OCI-LY3 (cell line): ENCODE measurements at regions not wholly inside any gene's neighbourhood (a gene's known extent, or its start where the extent isn't known, plus 50 kb on each side); places are given as distances from the start of the nearest gene placed in this dataset.

Experiments used
- H2AFZ ChIP-seq: fragments of 200-600, 300-600 bp; shearing (Covaris generic); 2 replicates; pipeline ENCODE4 v1.6.0; 2014; ENCODE audit warnings: antibody characterized with exemption, low read depth, low read length
- H3K27ac ChIP-seq: fragments of 200-600, 300-600 bp; sonication (generic); 2 replicates; pipeline ENCODE4 v1.5.1; 2014; ENCODE audit warnings: mild to moderate bottlenecking, low read length, moderate library complexity, mixed read lengths
- H3K27me3 ChIP-seq: fragments of 200-600, 300-600 bp; sonication (generic); 2 replicates; pipeline ENCODE4 v1.6.1; 2014; ENCODE audit warnings: low read depth, low read length, mixed read lengths
- H3K36me3 ChIP-seq: fragments of 200-600, 300-600 bp; sonication (generic); replicated peaks from 2 replicates; pipeline ENCODE3; 2014; ENCODE audit warnings: low read depth, low read length, mixed read lengths
- H3K4me1 ChIP-seq: fragments of 300-600, 200-600 bp; sonication (generic); 2 replicates; pipeline ENCODE4 v1.6.1; 2014; ENCODE audit warnings: low read length, mixed read lengths
- H3K4me2 ChIP-seq: fragments of 200-600, 300-600 bp; sonication (generic); 2 replicates; pipeline ENCODE4 v1.6.1; 2014; ENCODE audit warnings: low read length, mixed read lengths
- H3K4me3 ChIP-seq: fragments of 300-600, 200-600 bp; sonication (generic); 2 replicates; pipeline ENCODE4 v1.5.1; 2014; ENCODE audit warnings: antibody characterized with exemption, mild to moderate bottlenecking, low read length, moderate library complexity
- H3K79me2 ChIP-seq: fragments of 300-600, 200-600 bp; shearing (Covaris generic); 2 replicates; pipeline ENCODE4 v1.6.1; 2014; ENCODE audit warnings: mild to moderate bottlenecking, low read length, mixed read lengths
- H3K9ac ChIP-seq: fragments of 300-600, 200-600 bp; shearing (Covaris generic); 2 replicates; pipeline ENCODE4 v1.6.0; 2014; ENCODE audit warnings: mild to moderate bottlenecking, low read length, moderate library complexity
- H3K9me3 ChIP-seq: fragments of 200-600, 300-600 bp; shearing (Covaris generic); 2 replicates; pipeline ENCODE4 v1.6.1; 2014; ENCODE audit warnings: low read length, mixed read lengths; ENCODE audit not compliant: insufficient read depth
- H4K20me1 ChIP-seq: fragments of 200-600, 300-600 bp; sonication (generic); 2 replicates; pipeline ENCODE4 v1.6.1; 2016; ENCODE audit warnings: low read length, mixed read lengths; ENCODE audit not compliant: insufficient read depth
- EZH2phosphoT487 ChIP-seq: fragments of 200-600 bp; shearing (Covaris generic); IDR thresholded peaks from 2 replicates; pipeline ENCODE4 v1.6.1; 2018; ENCODE audit warnings: antibody characterized with exemption, mixed run types, low read depth
- TF ChIP-seq, protein P1 (sequence below): fragments of 200-600, 300-600 bp; sonication (generic); IDR thresholded peaks from 2 replicates; pipeline ENCODE4 v1.5.1; 2014; ENCODE audit warnings: antibody characterized with exemption, low read length, low read depth

GRCh38 chr10:93189944-93190343 is 116.3 kb downstream of the CYP26A1 start:
- H3K4me2 ChIP-seq, result no peak overlapping the region
- H3K79me2 ChIP-seq, result no peaks in the 10 kb centered on the region
- H3K27me3 ChIP-seq, result 0 out of 2 replicates have a peak, but pooled peaks cover 3% of the 10 kb centered on the region
- no peaks in the 10 kb centered on the region for H3K4me1 ChIP-seq
- H3K9me3 ChIP-seq, result no peaks in the 10 kb centered on the region
- H2AFZ ChIP-seq, result no peak overlapping the region
- no peak overlapping the region for H3K27ac ChIP-seq
- H3K9ac ChIP-seq, result no peak overlapping the region
- H3K4me3 ChIP-seq, result no peak overlapping the region
- no peaks in the 10 kb centered on the region for H3K36me3 ChIP-seq
- TF ChIP-seq EZH2phosphoT487, result no peak
- TF ChIP-seq, protein P1, sequence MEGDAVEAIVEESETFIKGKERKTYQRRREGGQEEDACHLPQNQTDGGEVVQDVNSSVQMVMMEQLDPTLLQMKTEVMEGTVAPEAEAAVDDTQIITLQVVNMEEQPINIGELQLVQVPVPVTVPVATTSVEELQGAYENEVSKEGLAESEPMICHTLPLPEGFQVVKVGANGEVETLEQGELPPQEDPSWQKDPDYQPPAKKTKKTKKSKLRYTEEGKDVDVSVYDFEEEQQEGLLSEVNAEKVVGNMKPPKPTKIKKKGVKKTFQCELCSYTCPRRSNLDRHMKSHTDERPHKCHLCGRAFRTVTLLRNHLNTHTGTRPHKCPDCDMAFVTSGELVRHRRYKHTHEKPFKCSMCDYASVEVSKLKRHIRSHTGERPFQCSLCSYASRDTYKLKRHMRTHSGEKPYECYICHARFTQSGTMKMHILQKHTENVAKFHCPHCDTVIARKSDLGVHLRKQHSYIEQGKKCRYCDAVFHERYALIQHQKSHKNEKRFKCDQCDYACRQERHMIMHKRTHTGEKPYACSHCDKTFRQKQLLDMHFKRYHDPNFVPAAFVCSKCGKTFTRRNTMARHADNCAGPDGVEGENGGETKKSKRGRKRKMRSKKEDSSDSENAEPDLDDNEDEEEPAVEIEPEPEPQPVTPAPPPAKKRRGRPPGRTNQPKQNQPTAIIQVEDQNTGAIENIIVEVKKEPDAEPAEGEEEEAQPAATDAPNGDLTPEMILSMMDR, result no peak
- no peaks in the 10 kb centered on the region for H4K20me1 ChIP-seq

DNA sequence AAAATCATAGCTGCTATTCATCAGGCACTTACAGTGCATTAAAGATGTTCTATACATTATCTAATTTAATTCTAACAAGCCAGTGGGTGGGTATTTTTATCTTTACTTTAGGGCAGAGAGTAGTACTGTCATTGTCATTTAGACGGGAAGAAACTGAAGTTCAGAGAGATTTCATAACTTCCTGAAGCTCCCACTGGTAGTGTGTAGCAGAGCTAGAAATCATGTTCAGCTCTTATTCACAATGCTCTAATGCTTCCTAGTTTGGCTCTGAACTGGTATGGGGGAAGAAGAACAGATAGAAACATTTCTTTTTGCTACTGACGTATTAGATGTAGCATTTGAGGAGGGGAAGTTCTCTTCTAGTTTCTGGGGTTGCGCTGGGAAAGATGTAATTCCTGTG is 116.7 kb downstream of the CYP26A1 start:
- H3K9ac ChIP-seq, result no peak overlapping the region
- H3K4me1 ChIP-seq, result no peaks in the 10 kb centered on the region
- H3K36me3 ChIP-seq, result no peaks in the 10 kb centered on the region
- H3K27ac ChIP-seq, result no peak overlapping the region
- H3K4me2 ChIP-seq, result no peak overlapping the region
- TF ChIP-seq, protein P1, result no peak
- no peak for TF ChIP-seq EZH2phosphoT487
- H4K20me1 ChIP-seq, result no peaks in the 10 kb centered on the region
- H2AFZ ChIP-seq, result no peak overlapping the region
- H3K4me3 ChIP-seq, result no peak overlapping the region
- 0 out of 2 replicates have a peak, but pooled peaks cover 3% of the 10 kb centered on the region for H3K27me3 ChIP-seq
- no peaks in the 10 kb centered on the region for H3K9me3 ChIP-seq
- no peaks in the 10 kb centered on the region for H3K79me2 ChIP-seq

- no peak overlapping the region for H3K9ac ChIP-seq
- no peaks in the 10 kb centered on the region for H4K20me1 ChIP-seq
- no peak overlapping the region for H3K4me2 ChIP-seq
- H3K4me3 ChIP-seq, result no peak overlapping the region
- H2AFZ ChIP-seq, result no peak overlapping the region
- peaks cover 10% of the 10 kb centered on the region for H3K4me1 ChIP-seq
- H3K36me3 ChIP-seq, result no peaks in the 10 kb centered on the region
- TF ChIP-seq, protein P1, result no peak
- no peak for TF ChIP-seq EZH2phosphoT487
- no peaks in the 10 kb centered on the region for H3K79me2 ChIP-seq
- H3K27me3 ChIP-seq, result 0 out of 2 replicates have a peak, but pooled peaks cover 3% of the 10 kb centered on the region
- H3K9me3 ChIP-seq, result no peaks in the 10 kb centered on the region
- no peak overlapping the region for H3K27ac ChIP-seq
These were observed 120.2 kb downstream of the CYP26A1 start for GRCh38 chr10:93193906-93194305.

GRCh38 chr10:93198401-93199131 is 124.9 kb downstream of the CYP26A1 start:
- H3K9me3 ChIP-seq, result no peaks in the 10 kb centered on the region
- no peak overlapping the region for H3K27ac ChIP-seq
- TF ChIP-seq EZH2phosphoT487, result no peak
- TF ChIP-seq, protein P1, result no peak
- H3K4me2 ChIP-seq, result peak overlapping the region; percentile 54
- H3K36me3 ChIP-seq, result no peaks in the 10 kb centered on the region
- H3K9ac ChIP-seq, result no peak overlapping the region
- H2AFZ ChIP-seq, result no peak overlapping the region
- no peaks in the 10 kb centered on the region for H3K27me3 ChIP-seq
- H3K4me3 ChIP-seq, result peak overlapping the region; percentile 15; the same call in 1 of the 2 replicates
- H4K20me1 ChIP-seq, result no peaks in the 10 kb centered on the region
- peaks cover 15% of the 10 kb centered on the region for H3K4me1 ChIP-seq
- no peaks in the 10 kb centered on the region for H3K79me2 ChIP-seq
